Uterus (tissue), 2 donors: ENCODE measurements at regions not wholly inside any gene's neighbourhood (a gene's known extent, or its start where the extent isn't known, plus 50 kb on each side); places are given as distances from the start of the nearest gene placed in this dataset.

ENCODE experiments used
- POLR2A ChIP-seq, 2 donors: fragments of 450-650 bp; IDR thresholded peaks; one replicate each; pipeline ENCODE4 v1.6.1; 2016; ENCODE audit warnings: antibody characterized with exemption in 2 of 2, mild to moderate bottlenecking in 1 of 2, moderate library complexity in 1 of 2
- TF ChIP-seq, protein P1 (sequence below), 4 experiments: fragments of 200-600 bp in 2 of 4; fragments of 450-650 bp in 2 of 4; sonication (generic) in 2 of 4; IDR thresholded peaks; one replicate each; pipeline ENCODE4 v1.5.1; 2016 to 2019; ENCODE audit warnings: antibody characterized with exemption in 4 of 4, mild to moderate bottlenecking in 2 of 4, moderate library complexity in 1 of 4

- TF ChIP-seq, protein P1, sequence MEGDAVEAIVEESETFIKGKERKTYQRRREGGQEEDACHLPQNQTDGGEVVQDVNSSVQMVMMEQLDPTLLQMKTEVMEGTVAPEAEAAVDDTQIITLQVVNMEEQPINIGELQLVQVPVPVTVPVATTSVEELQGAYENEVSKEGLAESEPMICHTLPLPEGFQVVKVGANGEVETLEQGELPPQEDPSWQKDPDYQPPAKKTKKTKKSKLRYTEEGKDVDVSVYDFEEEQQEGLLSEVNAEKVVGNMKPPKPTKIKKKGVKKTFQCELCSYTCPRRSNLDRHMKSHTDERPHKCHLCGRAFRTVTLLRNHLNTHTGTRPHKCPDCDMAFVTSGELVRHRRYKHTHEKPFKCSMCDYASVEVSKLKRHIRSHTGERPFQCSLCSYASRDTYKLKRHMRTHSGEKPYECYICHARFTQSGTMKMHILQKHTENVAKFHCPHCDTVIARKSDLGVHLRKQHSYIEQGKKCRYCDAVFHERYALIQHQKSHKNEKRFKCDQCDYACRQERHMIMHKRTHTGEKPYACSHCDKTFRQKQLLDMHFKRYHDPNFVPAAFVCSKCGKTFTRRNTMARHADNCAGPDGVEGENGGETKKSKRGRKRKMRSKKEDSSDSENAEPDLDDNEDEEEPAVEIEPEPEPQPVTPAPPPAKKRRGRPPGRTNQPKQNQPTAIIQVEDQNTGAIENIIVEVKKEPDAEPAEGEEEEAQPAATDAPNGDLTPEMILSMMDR (IDR thresholded peaks at IDR 0.05) = no peak
- no peak for TF ChIP-seq POLR2A (IDR thresholded peaks at IDR 0.05)
Observed at GRCh38 chr4:159768016-159768415, 665.1 kb downstream of the RAPGEF2 start.
